Vagina (tissue), 2 donors: ENCODE measurements at regions not wholly inside any gene's neighbourhood (a gene's known extent, or its start where the extent isn't known, plus 50 kb on each side); places are given as distances from the start of the nearest gene placed in this dataset.

ENCODE experiments used
- DNase-seq, 2 donors: peaks; one replicate each; pipeline ENCODE4 v3.0.0-alpha.2; 2017; ENCODE audit errors: extremely low spot score in 2 of 2
- H3K27ac ChIP-seq: fragments of 200-600 bp; sonication (generic); one replicate; pipeline ENCODE4 v1.5.1; 2019
- H3K27me3 ChIP-seq: fragments of 200-600 bp; sonication (generic); one replicate; pipeline ENCODE4 v1.5.1; 2019
- H3K36me3 ChIP-seq, 2 donors: fragments of 200-600 bp; sonication (generic); one replicate each; pipeline ENCODE4 v1.5.1; 2017 to 2019
- H3K4me1 ChIP-seq: fragments of 200-600 bp; sonication (generic); one replicate; pipeline ENCODE4 v1.5.1; 2019
- H3K4me3 ChIP-seq, 2 donors: fragments of 200-600 bp; sonication (generic); 1 replicate in 1 of 2; 2 replicates in 1 of 2; pipeline ENCODE4 v1.5.1; 2016 to 2019
- H3K9me3 ChIP-seq: fragments of 200-600 bp; sonication (generic); one replicate; pipeline ENCODE4 v1.5.1; 2019
- CTCF ChIP-seq, 3 experiments: fragments of 450-650 bp in 2 of 3; fragments of 200-600 bp in 1 of 3; sonication (generic) in 1 of 3; IDR thresholded peaks; one replicate each; pipeline ENCODE4 v1.5.1; 2017 to 2019; ENCODE audit warnings: antibody characterized with exemption in 3 of 3, mild to moderate bottlenecking in 2 of 3, moderate library complexity in 2 of 3
- POLR2A ChIP-seq, 2 donors: fragments of 450-650 bp; IDR thresholded peaks; one replicate each; pipeline ENCODE4 v1.6.1; 2017; ENCODE audit warnings: antibody characterized with exemption in 2 of 2, mild to moderate bottlenecking in 2 of 2, moderate library complexity in 2 of 2
- POLR2AphosphoS5 ChIP-seq, 2 donors: sonication (generic); formaldehyde crosslinking; IDR thresholded peaks; one replicate each; pipeline ENCODE4 v1.9.0; 2017; ENCODE audit warnings: antibody characterized with exemption in 2 of 2, mild to moderate bottlenecking in 2 of 2, low read depth in 1 of 2; ENCODE audit not compliant: insufficient read depth in 1 of 2
- intact Hi-C: fragments of 100-400 bp; cut with DNase I; formaldehyde crosslinking; loops from one replicate; pipeline ENCODE4 v1.15.1; 2023

GRCh38 chr5:74116984-74117383 is 491.0 kb downstream of the ARHGEF28 start:
- Histone ChIP-seq H3K9me3 (no peaks in the 10 kb centered on the region), H3K4me1 (no peaks in the 10 kb centered on the region), H3K27me3 (no peaks in the 10 kb centered on the region), H3K36me3 (no peaks in the 10 kb centered on the region), H3K4me3 (no peak overlapping the region), H3K27ac (no peak overlapping the region)
- intact Hi-C loops, result no loop called here
- TF ChIP-seq POLR2AphosphoS5 (IDR thresholded peaks at IDR 0.05; ENCODE audit: insufficient read depth in 1 of 2, low read depth in 1 of 2) (no peak), POLR2A (IDR thresholded peaks at IDR 0.05) (no peak), CTCF (IDR thresholded peaks at IDR 0.05) (no peak)
- DNase-seq, result no peak

- Histone ChIP-seq H3K27me3 (no peaks in the 10 kb centered on the region), H3K9me3 (no peaks in the 10 kb centered on the region), H3K36me3 (no peaks in the 10 kb centered on the region), H3K4me1 (no peaks in the 10 kb centered on the region), H3K27ac (no peak overlapping the region), H3K4me3 (no peak overlapping the region)
- TF ChIP-seq POLR2AphosphoS5 (IDR thresholded peaks at IDR 0.05; ENCODE audit: insufficient read depth in 1 of 2, low read depth in 1 of 2) (no peak), CTCF (IDR thresholded peaks at IDR 0.05) (no peak), POLR2A (IDR thresholded peaks at IDR 0.05) (no peak)
- intact Hi-C loops, result no loop called here
- DNase-seq, result no peak
Measured at GRCh38 chr5:74116266-74116665, 490.3 kb downstream of the ARHGEF28 start.

GRCh38 chr5:74113927-74114326 is 487.9 kb downstream of the ARHGEF28 start:
- Histone ChIP-seq H3K9me3 (no peaks in the 10 kb centered on the region), H3K27ac (no peak overlapping the region), H3K4me3 (no peak overlapping the region), H3K4me1 (no peaks in the 10 kb centered on the region), H3K36me3 (no peaks in the 10 kb centered on the region), H3K27me3 (no peaks in the 10 kb centered on the region)
- no peak for DNase-seq
- intact Hi-C loops, result no loop called here
- no peak for TF ChIP-seq POLR2AphosphoS5 (IDR thresholded peaks at IDR 0.05; ENCODE audit: insufficient read depth in 1 of 2, low read depth in 1 of 2)
- TF ChIP-seq CTCF (IDR thresholded peaks at IDR 0.05), result no peak
- TF ChIP-seq POLR2A (IDR thresholded peaks at IDR 0.05), result no peak

GRCh38 chr5:74113196-74113540 is 487.2 kb downstream of the ARHGEF28 start:
- no peak for DNase-seq
- intact Hi-C loops, result no loop called here
- H3K27me3 ChIP-seq, result no peaks in the 10 kb centered on the region
- TF ChIP-seq POLR2A (IDR thresholded peaks at IDR 0.05) (no peak), POLR2AphosphoS5 (IDR thresholded peaks at IDR 0.05; ENCODE audit: insufficient read depth in 1 of 2, low read depth in 1 of 2) (no peak), CTCF (IDR thresholded peaks at IDR 0.05) (no peak)
- no peaks in the 10 kb centered on the region for H3K4me1 ChIP-seq
- H3K27ac ChIP-seq, result no peak overlapping the region
- no peak overlapping the region for H3K4me3 ChIP-seq
- H3K36me3 ChIP-seq, result no peaks in the 10 kb centered on the region
- no peaks in the 10 kb centered on the region for H3K9me3 ChIP-seq

- DNase-seq, result no peak
- intact Hi-C loops, result no loop called here
- TF ChIP-seq POLR2AphosphoS5 (IDR thresholded peaks at IDR 0.05; ENCODE audit: insufficient read depth in 1 of 2, low read depth in 1 of 2), result no peak
- TF ChIP-seq CTCF (IDR thresholded peaks at IDR 0.05), result no peak
- TF ChIP-seq POLR2A (IDR thresholded peaks at IDR 0.05), result no peak
- H3K9me3 ChIP-seq, result no peaks in the 10 kb centered on the region
- no peak overlapping the region for H3K4me3 ChIP-seq
- no peak overlapping the region for H3K27ac ChIP-seq
- H3K36me3 ChIP-seq, result no peaks in the 10 kb centered on the region
- H3K27me3 ChIP-seq, result no peaks in the 10 kb centered on the region
- no peaks in the 10 kb centered on the region for H3K4me1 ChIP-seq
Measured at GRCh38 chr5:74112372-74113195, 486.6 kb downstream of the ARHGEF28 start.
